ENCODE measurements at regions not wholly inside any gene's neighbourhood (a gene's known extent, or its start where the extent isn't known, plus 50 kb on each side); places are given as distances from the start of the nearest gene placed in this dataset.

DNA sequence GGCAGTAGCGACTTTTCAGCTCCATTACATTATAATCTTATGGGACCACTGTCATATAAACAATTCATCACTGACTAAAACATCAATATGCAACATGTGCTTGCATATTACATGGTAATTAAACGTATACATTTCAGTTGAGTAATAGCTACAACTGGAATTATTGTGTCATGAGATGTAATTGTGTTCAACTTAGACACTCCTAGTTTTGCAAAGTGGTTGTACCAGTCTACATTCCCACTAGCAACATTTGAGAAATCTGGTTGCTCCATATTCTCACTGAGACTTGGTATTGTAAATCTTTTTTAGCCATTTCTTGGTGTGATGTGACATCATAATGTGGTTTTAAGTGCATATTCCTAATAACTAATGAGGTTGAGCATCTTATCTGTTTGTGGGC lies 90.0 kb downstream of the CAPZA3 start:
- TF ChIP-seq, protein P1, sequence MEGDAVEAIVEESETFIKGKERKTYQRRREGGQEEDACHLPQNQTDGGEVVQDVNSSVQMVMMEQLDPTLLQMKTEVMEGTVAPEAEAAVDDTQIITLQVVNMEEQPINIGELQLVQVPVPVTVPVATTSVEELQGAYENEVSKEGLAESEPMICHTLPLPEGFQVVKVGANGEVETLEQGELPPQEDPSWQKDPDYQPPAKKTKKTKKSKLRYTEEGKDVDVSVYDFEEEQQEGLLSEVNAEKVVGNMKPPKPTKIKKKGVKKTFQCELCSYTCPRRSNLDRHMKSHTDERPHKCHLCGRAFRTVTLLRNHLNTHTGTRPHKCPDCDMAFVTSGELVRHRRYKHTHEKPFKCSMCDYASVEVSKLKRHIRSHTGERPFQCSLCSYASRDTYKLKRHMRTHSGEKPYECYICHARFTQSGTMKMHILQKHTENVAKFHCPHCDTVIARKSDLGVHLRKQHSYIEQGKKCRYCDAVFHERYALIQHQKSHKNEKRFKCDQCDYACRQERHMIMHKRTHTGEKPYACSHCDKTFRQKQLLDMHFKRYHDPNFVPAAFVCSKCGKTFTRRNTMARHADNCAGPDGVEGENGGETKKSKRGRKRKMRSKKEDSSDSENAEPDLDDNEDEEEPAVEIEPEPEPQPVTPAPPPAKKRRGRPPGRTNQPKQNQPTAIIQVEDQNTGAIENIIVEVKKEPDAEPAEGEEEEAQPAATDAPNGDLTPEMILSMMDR (IDR thresholded peaks at IDR 0.05) = no peak
- no peak for TF ChIP-seq POLR2A (IDR thresholded peaks at IDR 0.05)

Measured in vagina (tissue), 2 donors.